WERI-Rb-1 (cell line): ENCODE measurements at regions not wholly inside any gene's neighbourhood (a gene's known extent, or its start where the extent isn't known, plus 50 kb on each side); places are given as distances from the start of the nearest gene placed in this dataset.

Experiments
- DNase-seq: peaks from one replicate; pipeline ENCODE4 v3.0.0-alpha.2; 2020
- H3K27ac ChIP-seq: fragments of 250-450 bp; sonication (Bioruptor Pico); 2 replicates; pipeline ENCODE4 v1.5.1; 2020; ENCODE audit warnings: mild to moderate bottlenecking, moderate library complexity
- H3K27me3 ChIP-seq: fragments of 250-450 bp; sonication (Bioruptor Pico); 2 replicates; pipeline ENCODE4 v1.5.1; 2021; ENCODE audit warnings: mild to moderate bottlenecking, low read depth, moderate library complexity; ENCODE audit not compliant: insufficient read depth, severe bottlenecking
- H3K36me3 ChIP-seq: fragments of 250-450 bp; sonication (Bioruptor Pico); 2 replicates; pipeline ENCODE4 v1.5.1; 2020; ENCODE audit warnings: mild to moderate bottlenecking, moderate library complexity
- H3K4me3 ChIP-seq: 2 replicates; pipeline ENCODE4 v1.5.1; 2011; ENCODE audit warnings: low read depth, mild to moderate bottlenecking, control low read depth, low read length
- H3K9me3 ChIP-seq: fragments of 250-450 bp; sonication (Bioruptor Pico); 2 replicates; pipeline ENCODE4 v1.5.1; 2021; ENCODE audit warnings: mild to moderate bottlenecking, moderate library complexity; ENCODE audit not compliant: severe bottlenecking
- CTCF ChIP-seq: IDR thresholded peaks from 2 replicates; pipeline ENCODE4 v1.5.1; 2011; ENCODE audit warnings: low read depth, mild to moderate bottlenecking, control low read depth, inconsistent platforms, low read length

DNA sequence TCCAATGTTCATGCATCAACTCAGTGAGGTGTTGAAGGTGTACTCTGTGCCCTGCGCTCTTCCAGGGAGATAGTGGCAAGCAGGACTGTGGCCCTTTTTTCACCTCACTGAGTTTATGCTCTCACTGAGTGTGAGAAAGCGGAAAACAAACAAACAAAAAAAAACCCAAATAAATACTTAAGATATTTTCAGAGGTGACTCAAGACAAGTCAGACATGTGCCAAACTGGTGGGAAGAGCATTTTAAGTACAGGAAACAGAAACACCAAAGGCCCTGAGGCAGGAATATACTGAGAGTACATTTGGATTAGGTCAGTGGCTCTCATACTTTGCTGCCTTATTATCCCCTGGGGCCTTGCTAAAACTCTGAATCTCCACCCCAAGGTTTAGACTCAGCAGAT is 111.9 kb upstream of the IGFBP3 start:
- H3K36me3 ChIP-seq = no peaks in the 10 kb centered on the region
- H3K27ac ChIP-seq = no peak overlapping the region
- H3K27me3 ChIP-seq = no peaks in the 10 kb centered on the region
- no peak for DNase-seq
- no peak for TF ChIP-seq CTCF
- H3K9me3 ChIP-seq = no peaks in the 10 kb centered on the region
- H3K4me3 ChIP-seq = no peak overlapping the region

DNA sequence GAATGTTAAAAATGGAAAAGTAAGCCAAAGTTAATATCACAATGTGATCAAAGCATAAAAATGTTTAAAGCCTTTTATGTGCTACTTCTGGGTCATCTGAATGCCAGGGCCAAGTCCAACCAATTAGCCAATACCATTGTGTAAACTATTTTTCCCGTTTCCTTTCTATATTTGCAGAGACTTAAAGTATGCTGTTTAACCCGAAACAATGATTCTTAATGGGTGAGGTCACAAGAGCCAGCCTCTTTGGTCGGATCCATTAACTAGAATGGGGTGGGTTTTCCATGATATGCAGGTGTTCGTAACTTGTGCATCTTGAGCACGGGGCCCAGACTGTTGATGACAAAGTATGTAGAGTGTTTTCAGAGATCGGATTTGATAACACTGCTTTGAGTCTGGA is 111.3 kb upstream of the IGFBP3 start:
- no peaks in the 10 kb centered on the region for H3K36me3 ChIP-seq
- no peak overlapping the region for H3K4me3 ChIP-seq
- no peaks in the 10 kb centered on the region for H3K27me3 ChIP-seq
- TF ChIP-seq CTCF = no peak
- H3K9me3 ChIP-seq = no peaks in the 10 kb centered on the region
- DNase-seq = no peak
- H3K27ac ChIP-seq = no peak overlapping the region

GRCh38 chr7:46029111-46029704 is 108.1 kb upstream of the IGFBP3 start:
- Histone ChIP-seq H3K4me3 (no peak overlapping the region), H3K27me3 (no peaks in the 10 kb centered on the region), H3K36me3 (no peaks in the 10 kb centered on the region), H3K27ac (no peak overlapping the region), H3K9me3 (no peaks in the 10 kb centered on the region)
- no peak for TF ChIP-seq CTCF
- DNase-seq = no peak

- H3K27me3 ChIP-seq = no peaks in the 10 kb centered on the region
- TF ChIP-seq CTCF = no peak
- H3K4me3 ChIP-seq = no peak overlapping the region
- H3K36me3 ChIP-seq = no peaks in the 10 kb centered on the region
- no peaks in the 10 kb centered on the region for H3K9me3 ChIP-seq
- no peak for DNase-seq
- H3K27ac ChIP-seq = no peak overlapping the region
These were observed 107.2 kb upstream of the IGFBP3 start for GRCh38 chr7:46028246-46028645.

GRCh38 chr7:46026741-46027140 is 105.7 kb upstream of the IGFBP3 start:
- no peaks in the 10 kb centered on the region for H3K36me3 ChIP-seq
- no peaks in the 10 kb centered on the region for H3K9me3 ChIP-seq
- no peaks in the 10 kb centered on the region for H3K27me3 ChIP-seq
- H3K27ac ChIP-seq = no peak overlapping the region
- no peak for TF ChIP-seq CTCF
- DNase-seq = no peak
- no peak overlapping the region for H3K4me3 ChIP-seq

DNA sequence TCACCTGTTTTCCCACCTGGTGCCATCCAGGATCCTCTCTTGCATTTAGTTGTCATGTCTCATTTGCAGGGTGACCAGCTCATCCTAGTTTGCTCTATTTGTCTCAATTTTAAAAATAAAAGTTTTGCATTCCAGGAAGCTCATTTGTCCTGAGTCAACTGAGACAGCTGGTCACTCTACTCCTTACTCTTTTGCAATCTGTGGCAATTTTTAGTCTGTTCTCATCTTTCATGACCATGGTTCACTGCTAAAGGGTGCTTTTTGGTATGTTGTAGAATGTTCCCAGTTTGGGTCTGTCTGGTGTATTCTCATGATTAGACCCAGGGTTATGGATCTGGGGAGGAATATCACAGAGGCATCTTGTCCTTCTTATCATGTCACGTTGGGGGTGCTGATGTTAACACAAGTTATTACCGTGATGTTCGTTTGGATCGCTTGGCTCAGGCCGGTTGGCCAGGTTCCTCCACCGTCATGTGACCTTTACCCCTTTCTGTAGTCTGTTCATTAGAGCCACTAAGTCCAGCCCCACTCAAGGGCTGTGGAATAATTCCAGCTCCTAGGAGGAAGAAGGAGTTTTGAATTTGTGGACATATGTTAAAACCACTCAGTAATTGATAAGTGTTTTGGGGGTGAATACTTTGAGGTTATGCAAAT is 103.3 kb upstream of the IGFBP3 start:
- Histone ChIP-seq H3K9me3 (no peaks in the 10 kb centered on the region), H3K36me3 (no peaks in the 10 kb centered on the region), H3K27me3 (no peaks in the 10 kb centered on the region), H3K4me3 (no peak overlapping the region), H3K27ac (no peak overlapping the region)
- no peak for TF ChIP-seq CTCF
- DNase-seq = no peak
